Kasumi-1 (cell line): ENCODE measurements at regions not wholly inside any gene's neighbourhood (a gene's known extent, or its start where the extent isn't known, plus 50 kb on each side); places are given as distances from the start of the nearest gene placed in this dataset.

Experiments used
- DNase-seq, 2 experiments: peaks; one replicate each; lab custom pipeline; 2025; lab: John Stamatoyannopoulos, UW

DNA sequence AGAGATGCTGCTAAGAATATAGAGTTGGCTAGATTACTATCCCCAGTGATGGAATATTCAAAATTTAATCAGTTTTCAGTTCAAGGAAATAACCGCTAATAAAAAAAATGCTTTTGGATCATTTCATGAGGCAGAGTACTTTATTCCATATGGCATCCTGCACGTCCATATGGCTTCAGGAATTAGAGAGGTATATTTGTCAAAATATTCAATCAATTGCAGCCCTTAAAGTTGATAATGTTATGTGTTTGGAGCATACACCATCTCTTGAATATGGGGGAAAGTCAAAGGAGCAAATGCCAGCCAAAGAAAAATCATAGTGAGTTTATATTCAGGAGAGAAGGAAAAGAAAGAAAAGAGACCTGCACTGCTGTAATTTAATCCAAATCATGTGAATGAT lies 266.4 kb downstream of the TMEM182 start:
- no peak for DNase-seq
